ENCODE measurements at regions not wholly inside any gene's neighbourhood (a gene's known extent, or its start where the extent isn't known, plus 50 kb on each side); places are given as distances from the start of the nearest gene placed in this dataset.

DNA sequence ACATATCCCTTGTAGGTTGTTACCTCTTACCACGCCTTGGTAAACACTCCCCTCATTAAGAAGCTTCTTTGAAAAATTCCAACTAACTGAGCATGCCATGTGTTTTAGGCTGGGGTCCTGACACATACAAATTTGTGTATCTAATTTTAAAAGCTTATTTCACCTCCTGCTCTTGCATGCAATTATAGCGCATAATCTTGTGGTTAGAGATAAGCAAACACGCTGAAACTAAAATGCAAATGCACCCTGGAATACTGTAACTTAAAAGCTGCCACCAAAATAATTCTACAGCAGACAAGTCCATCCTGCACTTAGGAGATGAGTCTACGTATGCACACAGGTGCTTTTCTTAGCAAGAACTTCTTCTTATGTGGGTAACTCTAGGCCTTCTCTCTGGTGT, 990.2 kb downstream of the TSN start:
- Histone ChIP-seq H3K4me3 (no peak overlapping the region), H3K9me3 (no peaks in the 10 kb centered on the region), H3K27me3 (replicated peaks; ENCODE audit: insufficient read depth) (no peaks in the 10 kb centered on the region), H3K27ac (no peak overlapping the region), H3K4me1 (ENCODE audit: control insufficient read depth in 1 of 2, low read depth in 2 of 2) (no peaks in the 10 kb centered on the region), H3K36me3 (no peaks in the 10 kb centered on the region)
- TF ChIP-seq, protein P1, sequence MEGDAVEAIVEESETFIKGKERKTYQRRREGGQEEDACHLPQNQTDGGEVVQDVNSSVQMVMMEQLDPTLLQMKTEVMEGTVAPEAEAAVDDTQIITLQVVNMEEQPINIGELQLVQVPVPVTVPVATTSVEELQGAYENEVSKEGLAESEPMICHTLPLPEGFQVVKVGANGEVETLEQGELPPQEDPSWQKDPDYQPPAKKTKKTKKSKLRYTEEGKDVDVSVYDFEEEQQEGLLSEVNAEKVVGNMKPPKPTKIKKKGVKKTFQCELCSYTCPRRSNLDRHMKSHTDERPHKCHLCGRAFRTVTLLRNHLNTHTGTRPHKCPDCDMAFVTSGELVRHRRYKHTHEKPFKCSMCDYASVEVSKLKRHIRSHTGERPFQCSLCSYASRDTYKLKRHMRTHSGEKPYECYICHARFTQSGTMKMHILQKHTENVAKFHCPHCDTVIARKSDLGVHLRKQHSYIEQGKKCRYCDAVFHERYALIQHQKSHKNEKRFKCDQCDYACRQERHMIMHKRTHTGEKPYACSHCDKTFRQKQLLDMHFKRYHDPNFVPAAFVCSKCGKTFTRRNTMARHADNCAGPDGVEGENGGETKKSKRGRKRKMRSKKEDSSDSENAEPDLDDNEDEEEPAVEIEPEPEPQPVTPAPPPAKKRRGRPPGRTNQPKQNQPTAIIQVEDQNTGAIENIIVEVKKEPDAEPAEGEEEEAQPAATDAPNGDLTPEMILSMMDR (IDR thresholded peaks at IDR 0.05): no peak
- ATAC-seq (ENCODE audit: insufficient number of reproducible peaks, low FRiP score, low read depth) (no peak), DNase-seq (ENCODE audit: low spot score) (no peak)

DNA sequence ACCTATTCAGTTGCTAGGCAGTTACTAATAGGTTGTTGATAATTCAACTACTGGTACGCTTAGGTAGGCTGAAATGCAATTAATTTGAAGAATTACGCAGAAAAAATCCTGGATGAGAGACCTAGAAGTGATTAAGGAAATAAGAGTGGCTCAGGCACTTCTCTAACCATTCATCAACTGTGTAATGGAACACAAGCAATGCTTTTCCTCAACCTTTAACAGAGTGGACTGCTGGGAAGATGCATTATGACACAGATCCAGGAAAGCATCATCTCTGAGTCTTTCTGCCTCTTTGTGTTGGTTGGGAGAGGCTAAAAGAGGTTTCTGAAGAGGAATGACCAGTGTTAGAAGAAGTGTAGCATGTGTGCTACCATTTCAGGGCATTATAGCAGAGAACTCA, 992.2 kb downstream of the TSN start:
- TF ChIP-seq, protein P1 (IDR thresholded peaks at IDR 0.05): no peak

DNA sequence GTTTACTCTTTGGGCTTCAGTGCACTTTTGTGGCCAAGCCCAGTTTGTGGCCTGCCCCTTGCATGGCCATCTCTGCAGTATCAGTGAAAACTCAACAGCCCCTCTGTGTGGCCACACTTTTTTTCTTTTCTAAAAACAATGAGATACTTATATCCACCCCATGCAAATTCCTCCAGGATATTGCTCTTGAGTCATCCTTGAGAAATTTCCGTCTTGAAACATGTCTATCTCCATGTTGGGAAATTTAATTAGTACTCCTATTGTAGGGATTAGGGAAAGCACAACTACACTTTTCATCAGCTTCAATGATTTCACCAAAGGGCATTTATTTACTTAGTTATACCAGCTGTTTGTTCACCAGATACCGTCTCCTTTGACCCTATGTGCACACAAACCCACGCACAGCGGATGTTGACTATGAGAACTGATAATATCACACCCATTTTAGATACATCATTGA, 993.1 kb downstream of the TSN start:
- DNase-seq (ENCODE audit: low spot score) (no peak), ATAC-seq (ENCODE audit: insufficient number of reproducible peaks, low FRiP score, low read depth) (no peak)
- no peaks in the 10 kb centered on the region for H3K4me1 ChIP-seq (ENCODE audit: control insufficient read depth in 1 of 2, low read depth in 2 of 2)
- H3K27ac ChIP-seq: no peak overlapping the region
- no peak overlapping the region for H3K4me3 ChIP-seq
- TF ChIP-seq, protein P1 (IDR thresholded peaks at IDR 0.05): no peak
- no peaks in the 10 kb centered on the region for H3K27me3 ChIP-seq (replicated peaks; ENCODE audit: insufficient read depth)
- no peaks in the 10 kb centered on the region for H3K36me3 ChIP-seq
- H3K9me3 ChIP-seq: no peaks in the 10 kb centered on the region

More for the DNA sequence above, 992.2 kb downstream of the TSN start:
- no peak overlapping the region for H3K27ac ChIP-seq
- ATAC-seq (ENCODE audit: insufficient number of reproducible peaks, low FRiP score, low read depth) (no peak), DNase-seq (ENCODE audit: low spot score) (no peak)
- H3K4me1 ChIP-seq (ENCODE audit: control insufficient read depth in 1 of 2, low read depth in 2 of 2): no peaks in the 10 kb centered on the region
- no peaks in the 10 kb centered on the region for H3K27me3 ChIP-seq (replicated peaks; ENCODE audit: insufficient read depth)
- H3K36me3 ChIP-seq: no peaks in the 10 kb centered on the region
- H3K4me3 ChIP-seq: no peak overlapping the region
- no peaks in the 10 kb centered on the region for H3K9me3 ChIP-seq

DNA sequence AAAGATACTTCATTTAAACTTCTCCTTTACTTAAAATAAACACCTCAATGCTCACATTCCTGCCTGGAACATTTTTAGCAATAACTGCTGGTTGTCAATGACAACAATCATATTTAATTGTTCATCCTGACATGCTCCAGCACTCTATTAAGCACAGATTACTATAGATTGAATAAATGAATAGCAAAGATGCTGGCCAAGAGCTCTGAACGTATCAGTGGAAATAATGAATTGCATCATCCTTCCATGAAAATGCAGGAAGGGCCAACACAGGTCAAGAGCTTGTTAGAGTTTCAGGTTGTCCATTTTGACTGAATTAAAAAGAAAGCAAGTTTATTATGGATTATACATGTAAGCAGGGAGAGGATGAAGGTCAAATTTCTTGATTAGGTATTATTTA, 994.0 kb downstream of the TSN start:
- TF ChIP-seq, protein P1 (IDR thresholded peaks at IDR 0.05): no peak
- Histone ChIP-seq H3K27me3 (replicated peaks; ENCODE audit: insufficient read depth) (no peaks in the 10 kb centered on the region), H3K9me3 (no peaks in the 10 kb centered on the region), H3K36me3 (no peaks in the 10 kb centered on the region), H3K4me1 (ENCODE audit: control insufficient read depth in 1 of 2, low read depth in 2 of 2) (no peaks in the 10 kb centered on the region), H3K4me3 (no peak overlapping the region), H3K27ac (no peak overlapping the region)
- ATAC-seq (ENCODE audit: insufficient number of reproducible peaks, low FRiP score, low read depth) (no peak), DNase-seq (ENCODE audit: low spot score) (no peak)

DNA sequence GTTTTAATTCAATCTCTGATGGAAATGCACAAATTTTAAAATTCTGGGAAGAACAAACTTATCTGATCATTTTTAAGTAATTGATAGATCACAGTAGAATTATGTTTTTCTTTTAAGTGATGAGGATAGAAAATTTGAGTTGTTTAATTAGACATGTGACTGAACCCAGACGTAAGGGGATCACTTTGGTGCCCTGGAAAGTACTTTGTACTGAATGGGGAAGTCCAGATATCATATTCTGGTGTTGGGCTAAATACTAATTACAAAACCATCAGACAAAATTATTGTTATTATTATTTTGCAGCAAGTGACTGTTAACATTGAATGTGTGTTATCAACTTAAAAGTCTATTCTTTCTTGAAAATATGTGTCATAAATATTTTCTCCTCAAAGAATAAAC, 994.6 kb downstream of the TSN start:
- TF ChIP-seq, protein P1 (IDR thresholded peaks at IDR 0.05): no peak
- no peak for ATAC-seq (ENCODE audit: insufficient number of reproducible peaks, low FRiP score, low read depth)
- H3K4me3 ChIP-seq: no peak overlapping the region

More for the DNA sequence above, 994.6 kb downstream of the TSN start:
- no peaks in the 10 kb centered on the region for H3K9me3 ChIP-seq
- DNase-seq (ENCODE audit: low spot score): no peak
- no peak overlapping the region for H3K27ac ChIP-seq
- H3K27me3 ChIP-seq (replicated peaks; ENCODE audit: insufficient read depth): no peaks in the 10 kb centered on the region
- no peaks in the 10 kb centered on the region for H3K4me1 ChIP-seq (ENCODE audit: control insufficient read depth in 1 of 2, low read depth in 2 of 2)
- H3K36me3 ChIP-seq: no peaks in the 10 kb centered on the region
